ENCODE measurements at regions not wholly inside any gene's neighbourhood (a gene's known extent, or its start where the extent isn't known, plus 50 kb on each side); places are given as distances from the start of the nearest gene placed in this dataset.

- no peak overlapping the region for H3K4me2 ChIP-seq
- 22% methylated on average over 3 of the region's 3 CpGs for WGBS (ENCODE audit: missing lambda C conversion rate)
- POLR2A ChIA-PET = no interaction called here
- CTCF ChIA-PET = no interaction called here
- FAIRE-seq (no peak), ATAC-seq (no peak), DNase-seq (ENCODE audit: low read depth in 1 of 2, low spot score in 1 of 2) (no peak)
- TF ChIP-seq KDM1A (IDR thresholded peaks at IDR 0.05; ENCODE audit: low read depth) (no peak), TP53 (CRISPR knock-in tag; IDR thresholded peaks at IDR 0.05) (no peak), RNF2 (IDR thresholded peaks at IDR 0.05; ENCODE audit: borderline replicate concordance, low read depth) (no peak), HOXB13 (CRISPR knock-in tag; IDR thresholded peaks at IDR 0.05; ENCODE audit: low read depth) (no peak), CHD2 (IDR thresholded peaks at IDR 0.05; ENCODE audit: low read length, partially characterized antibody) (no peak), CBX2 (IDR thresholded peaks at IDR 0.05; ENCODE audit: borderline replicate concordance, low read depth) (no peak), ELK1 (IDR thresholded peaks at IDR 0.05; ENCODE audit: low read depth, low read length) (no peak), NR3C1 (IDR thresholded peaks at IDR 0.05) (no peak), JUNB (IDR thresholded peaks at IDR 0.05) (no peak), PBX3 (IDR thresholded peaks at IDR 0.05) (no peak), HOXB5 (CRISPR knock-in tag; IDR thresholded peaks at IDR 0.05) (no peak), FOSL2 (IDR thresholded peaks at IDR 0.05) (no peak), FOSL2 (CRISPR knock-in tag; IDR thresholded peaks at IDR 0.05) (no peak), ZSCAN20 (CRISPR knock-in tag; IDR thresholded peaks at IDR 0.05) (no peak), HOXA7 (CRISPR knock-in tag; IDR thresholded peaks at IDR 0.05) (no peak), ESRRA (IDR thresholded peaks at IDR 0.05; ENCODE audit: borderline replicate concordance, low read length) (no peak), POLR2AphosphoS2 (conservative IDR thresholded peaks at IDR 0.05; ENCODE audit: low read length) (no peak), FOXS1 (CRISPR knock-in tag; IDR thresholded peaks at IDR 0.05) (no peak), E2F6 (IDR thresholded peaks at IDR 0.05; ENCODE audit: borderline replicate concordance, low read depth) (no peak), JUN (IDR thresholded peaks at IDR 0.05) (no peak)
- no peak overlapping the region for H3K4me3 ChIP-seq
- no peaks in the 10 kb centered on the region for H3K9me3 ChIP-seq
- no peak overlapping the region for H3K27ac ChIP-seq
- H3K4me1 ChIP-seq = no peaks in the 10 kb centered on the region
Measured at GRCh38 chr11:129686269-129686668, 129.4 kb upstream of the TMEM45B start.

- Histone ChIP-seq H3K9me3 (no peaks in the 10 kb centered on the region), H3K4me3 (no peak overlapping the region), H3K27ac (no peak overlapping the region), H3K4me1 (0 out of 3 replicates have a peak, but pooled peaks cover 3% of the 10 kb centered on the region), H3K4me2 (no peak overlapping the region)
- ChIA-PET CTCF (interaction anchor here (1.2 to 1.6 kb wide), 2 partner anchors 315 to 461 kb away, joined by 3 read pairs; partner anchors contain the start of gene BARX2), POLR2A (no interaction called here)
- ATAC-seq (no peak), DNase-seq (ENCODE audit: low read depth in 1 of 2, low spot score in 1 of 2) (no peak), FAIRE-seq (no peak)
- TF ChIP-seq HOXB5 (CRISPR knock-in tag; IDR thresholded peaks at IDR 0.05) (no peak), ESRRA (IDR thresholded peaks at IDR 0.05; ENCODE audit: borderline replicate concordance, low read length) (no peak), FOSB (CRISPR knock-in tag; IDR thresholded peaks at IDR 0.05) (no peak), ZSCAN20 (CRISPR knock-in tag; IDR thresholded peaks at IDR 0.05) (no peak), HEYL (CRISPR knock-in tag; IDR thresholded peaks at IDR 0.05) (no peak), RCOR1 (IDR thresholded peaks at IDR 0.05; ENCODE audit: low read depth, low read length) (no peak), EHF (CRISPR knock-in tag; IDR thresholded peaks at IDR 0.05) (no peak)
- 55% methylated on average over 4 of the region's 10 CpGs for WGBS (ENCODE audit: missing lambda C conversion rate)
Measured at GRCh38 chr11:129691142-129691541, 124.5 kb upstream of the TMEM45B start.

- DNase-seq (ENCODE audit: low read depth in 1 of 2, low spot score in 1 of 2) (no peak), ATAC-seq (peak; percentile 51 to 67; a peak in 4 of 6 replicates), FAIRE-seq (no peak)
- CTCF ChIA-PET = interaction anchor here (1.1 to 2.0 kb wide), 3 partner anchors 55 to 331 kb away, joined by 3 to 5 read pairs (median 4); no protein-coding TSS in a partner anchor
- H3K4me1 ChIP-seq = 0 out of 3 replicates have a peak, but pooled peaks cover 3% of the 10 kb centered on the region
- H3K27ac ChIP-seq = no peak overlapping the region
- POLR2A ChIA-PET = no interaction called here
- H3K9me3 ChIP-seq = no peaks in the 10 kb centered on the region
- no peak for TF ChIP-seq POLR2AphosphoS2 (conservative IDR thresholded peaks at IDR 0.05; ENCODE audit: low read length)
- TF ChIP-seq ZNF302 (CRISPR knock-in tag; IDR thresholded peaks at IDR 0.05) = no peak
- TF ChIP-seq CHD2 (IDR thresholded peaks at IDR 0.05; ENCODE audit: low read length, partially characterized antibody) = no peak
- TF ChIP-seq RFX5 (IDR thresholded peaks at IDR 0.05) = no peak
- TF ChIP-seq EHF (CRISPR knock-in tag; IDR thresholded peaks at IDR 0.05) = no peak
- no peak for TF ChIP-seq EHMT2 (IDR thresholded peaks at IDR 0.05; ENCODE audit: low read depth)
- TF ChIP-seq FOSL2 (IDR thresholded peaks at IDR 0.05) = no peak
- no peak for TF ChIP-seq FOSL2 (CRISPR knock-in tag; IDR thresholded peaks at IDR 0.05)
- TF ChIP-seq ATOH8 (CRISPR knock-in tag; IDR thresholded peaks at IDR 0.05; ENCODE audit: low read depth) = no peak
- no peak for TF ChIP-seq MAX (IDR thresholded peaks at IDR 0.05)
- no peak overlapping the region for H3K4me2 ChIP-seq
- H3K4me3 ChIP-seq = no peak overlapping the region
- WGBS (ENCODE audit: missing lambda C conversion rate) = 77% methylated on average over 8 of the region's 10 CpGs
Measured at GRCh38 chr11:129694538-129694937, 121.1 kb upstream of the TMEM45B start.

Measured in A549 (cell line).